GM21526 (cell line): ENCODE measurements at regions not wholly inside any gene's neighbourhood (a gene's known extent, or its start where the extent isn't known, plus 50 kb on each side); places are given as distances from the start of the nearest gene placed in this dataset.
"Not testable (repeated sequence)": the region's sequence is repeated elsewhere in the genome, so short reads cannot be mapped to it uniquely, and the experiment has no call there.

Source experiments
- ATAC-seq: cut with Tn5 transposase; IDR thresholded peaks from one replicate; pipeline ENCODE4 v1.9.1; 2021; ENCODE audit warnings: moderate library complexity; ENCODE audit not compliant: unreplicated experiment, low FRiP score

DNA sequence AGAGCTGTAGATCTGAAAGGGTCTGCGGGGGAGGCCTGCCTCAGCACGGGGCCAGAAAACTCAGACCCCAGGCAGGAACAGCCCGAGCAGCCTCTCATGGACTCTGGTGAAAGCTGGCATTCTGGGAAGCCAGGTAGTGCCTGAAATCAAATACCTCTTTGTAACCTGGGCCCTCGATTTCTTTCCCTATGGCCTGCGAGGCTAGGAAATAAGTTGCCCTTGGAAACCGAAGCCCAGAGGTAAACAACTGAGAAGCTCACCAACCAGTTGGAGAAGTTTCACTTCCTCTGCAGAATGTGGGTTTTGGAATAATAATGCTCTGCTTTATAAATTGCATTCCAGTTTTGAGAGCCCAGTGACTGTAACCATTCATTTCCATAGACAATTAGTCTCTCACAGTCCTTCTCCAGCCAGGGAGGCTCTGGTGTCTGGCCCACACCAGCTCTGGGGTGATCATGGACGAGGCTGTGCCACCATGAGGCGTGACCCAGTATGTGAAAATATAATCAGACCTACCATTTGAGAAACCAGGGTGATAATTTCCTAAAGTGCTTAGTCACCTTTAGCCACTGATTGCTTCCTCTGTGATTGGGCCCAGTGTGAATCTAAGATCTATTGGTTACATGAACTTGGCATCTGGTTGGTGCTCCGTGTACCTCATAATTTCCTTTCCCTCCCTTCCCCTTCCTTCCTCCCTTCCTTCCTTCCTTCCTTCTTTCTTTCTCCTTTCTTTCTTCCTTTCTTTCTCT, 133.1 kb upstream of the PELI1 start:
- ATAC-seq = no peak

DNA sequence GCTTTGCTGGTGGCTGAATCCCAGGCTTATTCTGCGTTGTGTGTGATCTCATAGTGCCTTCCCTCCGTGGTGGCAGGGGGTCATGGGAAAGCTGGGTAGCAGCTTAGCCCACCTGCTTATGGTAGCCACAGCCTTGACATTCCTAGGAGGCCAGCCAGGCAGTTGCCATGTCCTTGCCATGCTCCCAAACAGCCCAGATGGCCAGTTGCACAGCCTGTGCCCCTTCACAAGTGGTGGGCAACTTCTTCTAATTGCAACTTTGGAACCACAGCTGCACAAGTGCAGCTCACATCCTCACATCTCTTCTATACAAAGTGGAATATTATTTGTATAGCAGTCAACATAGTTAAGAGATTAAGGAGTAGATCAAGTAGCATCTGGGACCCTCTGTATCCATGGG, 136.6 kb upstream of the PELI1 start:
- ATAC-seq = not testable (repeated sequence)

DNA sequence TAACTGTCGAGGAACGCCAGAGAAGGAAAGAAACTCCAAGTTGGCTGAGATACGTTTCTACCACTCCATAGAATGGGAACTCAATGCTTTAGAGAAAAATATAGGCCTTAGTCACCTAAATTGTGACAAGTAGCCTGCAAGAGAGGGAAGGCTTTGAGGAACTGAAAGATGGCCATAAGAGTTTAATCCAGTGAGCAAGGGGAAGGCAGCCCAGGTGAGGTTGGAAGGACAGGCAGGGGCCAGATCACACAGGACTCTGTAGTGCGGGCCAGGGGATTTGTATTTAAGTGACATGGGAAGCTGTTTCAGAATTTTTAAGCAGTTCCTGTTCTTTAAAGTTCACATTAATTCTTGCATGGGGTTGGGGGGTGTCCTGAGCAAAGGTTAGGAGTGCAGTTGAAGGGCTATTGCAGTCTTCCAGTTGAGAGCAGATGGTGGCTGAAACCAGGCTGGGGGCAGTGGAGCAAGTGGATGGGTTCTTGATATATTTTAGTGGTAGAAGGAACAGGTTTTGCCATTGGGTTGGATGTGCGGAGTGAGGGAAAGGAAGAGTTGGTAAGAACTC, 138.9 kb upstream of the PELI1 start:
- ATAC-seq = peak; percentile 21

DNA sequence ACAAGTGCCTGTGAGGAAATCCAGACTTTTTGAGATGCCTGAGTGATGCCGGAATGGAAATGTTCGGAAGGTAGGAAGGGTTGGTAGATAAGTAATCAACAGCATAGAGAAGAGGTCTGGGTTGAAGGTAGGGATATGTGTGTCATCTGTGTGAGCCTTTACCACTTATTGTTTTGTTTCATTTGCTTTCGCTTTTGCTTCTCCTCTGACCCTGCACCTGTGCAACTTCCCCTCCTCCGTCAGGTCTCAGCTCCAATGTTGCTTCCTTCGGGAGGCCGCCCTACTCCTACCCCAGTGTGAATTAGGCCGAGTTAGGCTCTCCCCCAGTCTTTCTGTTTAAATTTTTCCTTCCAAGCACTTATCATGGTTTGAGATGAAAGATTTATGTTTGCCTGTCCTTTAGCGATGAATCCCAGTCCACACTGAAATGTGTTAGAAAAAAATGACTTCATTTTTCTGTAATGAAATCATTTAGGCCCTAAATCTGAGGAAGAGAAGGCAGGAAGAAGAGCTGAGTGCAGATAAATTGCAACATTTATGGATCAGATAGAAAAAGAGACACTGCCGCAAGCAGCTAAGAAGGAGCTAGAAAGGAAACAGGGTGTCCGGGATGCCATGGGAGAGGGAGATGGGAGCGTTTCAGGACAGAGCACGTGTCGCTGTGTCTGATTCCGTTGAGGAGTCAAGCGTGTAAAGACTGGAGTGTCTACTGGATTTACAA, 139.6 kb upstream of the PELI1 start:
- peak; percentile 88 for ATAC-seq

DNA sequence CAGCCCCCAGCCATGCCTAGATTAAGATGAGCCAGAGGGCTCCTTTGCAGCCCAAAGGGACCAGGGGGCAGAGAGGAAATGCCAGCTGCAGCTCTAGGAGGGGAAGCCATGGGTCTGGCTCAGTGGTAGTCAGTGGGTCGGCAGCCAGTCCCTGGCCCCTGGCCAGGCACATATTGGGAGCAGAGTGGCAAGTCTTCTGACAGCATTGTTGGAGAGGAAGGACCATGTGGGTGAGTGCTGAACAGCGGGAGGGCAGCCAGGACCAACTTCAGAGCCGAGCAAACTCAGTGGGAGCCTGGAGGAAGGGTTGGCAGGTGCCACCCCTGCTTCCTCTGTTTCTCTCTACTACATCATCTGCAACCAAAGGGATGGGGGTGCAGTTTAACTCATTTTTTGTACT, 140.5 kb upstream of the PELI1 start:
- no peak for ATAC-seq

DNA sequence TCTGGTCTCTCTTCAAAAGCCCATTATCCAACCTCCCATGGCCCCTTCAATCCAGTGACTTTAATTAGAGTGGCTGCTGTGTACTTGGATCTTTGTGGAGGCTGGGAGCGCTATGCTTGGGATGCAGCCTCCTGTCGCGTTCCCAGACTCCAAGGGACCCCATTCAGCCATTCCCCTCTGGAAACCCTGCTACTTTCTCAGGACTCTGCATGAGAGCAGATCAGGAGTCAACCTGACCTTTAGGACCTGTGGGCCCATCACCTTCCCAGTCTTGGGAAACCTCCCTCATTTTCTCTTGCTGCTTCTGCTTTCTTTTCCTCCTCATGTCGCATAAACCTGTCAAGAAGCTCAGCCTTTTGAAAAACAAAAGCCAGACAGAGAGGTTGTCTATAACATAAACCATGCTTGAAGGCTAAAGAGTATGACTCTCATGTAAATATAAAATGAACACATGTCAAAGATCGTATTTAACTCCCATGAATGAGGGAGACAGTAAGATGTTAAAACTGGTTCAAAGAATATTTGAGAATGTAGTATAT, 143.1 kb upstream of the PELI1 start:
- ATAC-seq = no peak

DNA sequence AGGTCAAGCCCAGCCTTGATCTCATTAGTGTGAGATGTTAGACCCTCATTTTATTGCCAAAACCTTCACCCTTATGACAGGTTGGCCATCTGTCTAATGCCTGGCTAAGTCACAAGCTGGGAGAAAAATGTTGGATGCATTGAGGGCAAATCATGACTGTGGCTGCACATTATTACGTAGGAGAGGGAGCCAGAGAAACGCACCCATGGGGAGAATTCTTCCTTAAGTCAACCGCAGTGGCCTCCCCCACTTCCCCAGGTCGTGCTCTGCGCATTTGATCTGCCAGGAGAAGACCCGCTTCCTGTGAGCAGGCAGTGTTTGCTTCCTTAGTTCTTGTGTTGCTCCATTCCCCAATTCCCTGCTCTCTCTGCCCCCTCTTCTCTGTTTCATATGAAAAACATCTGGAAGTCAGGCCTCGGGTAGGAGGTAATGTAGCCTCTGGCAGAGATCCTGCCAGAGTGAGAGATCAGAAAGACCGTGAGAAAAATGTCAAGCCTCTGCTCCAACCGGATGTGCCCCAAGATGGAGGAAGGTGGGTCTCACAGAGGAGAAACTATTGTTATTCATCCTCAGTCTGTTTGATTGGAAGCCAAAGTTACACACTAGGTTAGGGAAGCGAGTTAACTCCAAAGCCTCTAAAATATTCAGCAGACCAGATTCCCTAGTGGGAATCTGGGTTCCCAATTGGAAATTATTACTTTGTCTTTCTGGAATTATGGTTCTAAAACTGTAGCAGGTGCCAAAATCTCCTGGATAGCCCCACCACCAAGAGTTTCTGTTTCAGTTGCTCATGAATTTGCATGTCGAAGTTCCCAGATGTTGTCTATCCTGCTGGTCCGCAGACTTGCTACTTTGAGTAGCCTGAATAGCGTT, 144.3 kb upstream of the PELI1 start:
- no peak for ATAC-seq

DNA sequence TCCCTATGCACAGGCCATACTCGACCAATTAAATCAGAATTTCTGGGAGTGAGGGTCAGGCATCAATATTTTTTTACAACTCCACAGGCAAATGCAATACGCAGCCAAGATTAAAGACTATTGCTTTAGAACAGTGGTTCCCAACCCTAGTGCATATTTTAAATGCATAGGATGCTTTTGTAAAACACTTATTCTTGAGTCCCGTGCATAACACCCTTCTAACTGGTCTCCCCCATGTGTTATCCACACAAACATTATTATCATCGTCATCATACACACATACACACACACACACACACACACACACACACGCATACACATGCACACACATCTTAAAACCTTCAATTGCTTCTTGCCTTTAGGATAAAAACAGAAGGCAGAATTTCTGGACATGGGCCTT, 145.0 kb upstream of the PELI1 start:
- ATAC-seq = no peak

DNA sequence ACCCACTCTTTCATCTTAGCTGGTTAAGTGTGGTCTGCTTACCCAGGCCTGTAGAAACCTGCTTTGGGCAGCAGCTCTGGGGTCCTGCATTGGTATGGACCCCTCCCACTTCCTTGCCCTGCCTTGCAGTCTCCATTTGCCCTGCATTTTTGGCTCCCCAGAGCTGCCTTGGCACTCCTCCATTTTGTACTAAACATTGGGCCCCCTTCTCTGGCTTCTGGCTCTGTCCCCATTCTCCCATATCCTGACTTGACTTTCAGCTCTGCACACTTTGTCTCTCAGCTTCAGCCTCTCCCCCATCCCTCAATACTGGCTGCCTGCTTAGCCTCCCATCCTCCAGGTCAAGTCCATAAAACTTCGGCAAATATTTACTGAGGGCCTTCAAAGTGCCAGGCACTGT, 145.5 kb upstream of the PELI1 start:
- no peak for ATAC-seq

DNA sequence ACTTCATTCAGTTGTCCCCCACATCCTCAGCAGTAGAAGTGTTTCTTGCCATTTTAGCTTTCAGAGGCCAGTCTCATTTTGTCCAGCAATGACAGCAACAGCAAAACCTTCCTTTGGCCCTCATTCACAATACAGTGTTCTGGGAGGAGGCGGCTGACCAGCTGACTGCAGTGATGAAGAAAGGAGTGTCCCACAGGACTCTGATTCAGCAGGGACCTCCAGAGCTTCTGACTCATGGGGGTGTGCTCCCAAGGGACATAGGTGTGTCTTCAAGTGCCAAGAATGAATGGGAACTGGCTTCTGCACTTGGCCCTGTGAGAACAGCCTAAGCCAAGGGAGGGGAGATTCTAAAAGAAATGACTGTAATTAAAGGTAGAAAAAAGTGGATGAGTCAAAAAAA, 147.0 kb upstream of the PELI1 start:
- ATAC-seq = no peak

DNA sequence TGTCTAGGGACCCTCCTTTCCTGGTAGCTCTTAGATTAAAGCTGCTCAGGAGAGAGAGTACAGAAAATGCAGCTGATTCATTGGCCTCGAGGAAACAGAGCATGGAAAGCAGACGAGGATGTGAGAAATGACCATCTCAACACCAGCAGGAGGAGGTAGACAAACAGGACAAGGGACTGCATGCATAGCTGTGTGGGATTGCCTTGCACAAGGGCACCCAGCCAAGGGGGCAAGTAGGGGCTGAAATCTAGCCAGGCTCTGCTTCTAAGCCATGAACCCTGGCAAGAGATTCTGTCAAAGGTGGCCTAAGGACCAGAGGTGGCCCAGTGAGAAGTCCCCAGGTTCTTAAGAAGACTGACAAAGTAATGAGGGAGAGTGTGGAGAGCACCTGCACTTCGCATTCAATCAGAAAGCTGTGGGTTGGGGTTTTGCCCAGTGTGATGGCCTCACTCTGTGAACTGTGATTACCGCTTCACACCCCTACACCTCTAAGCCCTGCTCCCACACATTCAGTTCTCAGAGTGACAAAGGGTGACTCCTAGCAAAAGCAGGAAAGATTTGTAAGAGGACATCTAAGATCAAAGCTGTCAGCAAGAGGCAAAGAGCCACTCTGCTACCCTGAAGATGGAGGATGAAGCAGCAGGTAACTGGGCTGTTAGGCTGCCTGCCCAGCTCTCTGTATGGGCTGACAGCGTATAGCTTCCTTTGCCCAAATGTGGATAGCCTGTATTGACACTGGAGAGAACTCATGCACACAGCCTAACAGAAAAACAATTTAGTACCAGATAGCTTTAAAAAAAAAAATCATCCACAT, 151.3 kb upstream of the PELI1 start:
- no peak for ATAC-seq

DNA sequence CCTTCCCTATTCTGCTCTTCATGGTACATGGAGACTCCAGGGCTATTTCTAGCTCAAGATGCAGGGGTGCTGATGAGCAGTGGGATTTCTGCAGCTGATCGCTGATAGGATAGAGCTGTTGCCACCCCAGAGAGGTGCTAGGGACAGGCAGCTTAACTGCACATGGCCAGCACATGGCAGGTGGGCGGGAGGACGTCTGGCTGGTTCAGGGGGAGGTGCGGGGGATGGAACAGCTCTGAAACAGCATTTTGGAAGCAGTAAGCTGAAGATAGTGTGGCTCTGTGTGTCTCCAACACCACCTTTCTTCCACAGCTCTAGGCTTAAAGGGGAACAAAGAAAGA, 151.9 kb upstream of the PELI1 start:
- no peak for ATAC-seq

DNA sequence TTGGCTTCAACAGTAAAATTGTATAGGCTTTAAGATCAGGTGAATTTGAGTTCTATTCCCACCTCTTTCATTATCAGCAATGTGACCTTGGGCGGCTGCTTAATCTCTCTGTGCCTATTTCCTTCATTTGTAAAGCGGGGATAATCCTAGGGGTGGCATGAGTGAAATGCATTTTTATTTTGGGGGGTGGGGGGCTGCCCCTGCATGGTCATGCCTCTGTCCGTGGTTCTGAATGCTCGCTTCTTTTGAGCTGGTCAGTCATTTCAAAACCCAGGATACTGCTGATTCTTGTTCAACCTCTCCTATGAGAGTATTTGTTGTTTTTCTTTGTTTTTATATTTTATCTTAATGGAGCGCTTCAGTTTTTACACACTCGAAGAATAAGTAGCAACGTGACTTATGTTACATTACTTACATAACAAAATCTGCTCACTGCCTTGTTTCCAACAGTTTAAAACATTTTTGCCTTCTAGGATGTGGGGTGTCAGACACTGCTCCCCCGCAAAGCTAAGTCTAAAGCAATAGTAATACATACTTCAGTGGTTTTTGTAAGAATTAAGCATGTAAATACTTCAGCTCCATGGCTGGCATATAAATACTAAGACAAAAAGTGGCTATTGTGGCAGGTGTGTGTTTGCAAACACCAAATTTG, 152.6 kb upstream of the PELI1 start:
- ATAC-seq = no peak

DNA sequence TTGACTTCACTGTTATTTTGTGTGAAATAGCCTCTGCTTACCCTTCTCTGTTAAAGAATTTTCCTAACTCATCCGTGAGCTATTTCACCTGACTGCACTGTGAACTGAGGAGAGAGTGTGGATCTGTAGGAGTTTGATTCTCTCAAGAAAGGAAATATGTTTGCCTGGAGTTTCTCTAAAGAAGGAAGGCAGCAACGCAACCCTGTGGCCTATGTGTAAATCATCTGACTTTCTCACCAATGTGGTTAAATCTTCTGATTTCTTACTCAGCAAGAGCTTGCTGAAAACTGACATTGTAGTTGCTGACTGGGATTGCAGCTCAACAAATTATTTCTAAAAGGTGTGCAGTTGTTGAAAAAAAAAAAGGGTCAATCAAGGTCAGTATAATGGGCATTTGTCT, 153.9 kb upstream of the PELI1 start:
- no peak for ATAC-seq

DNA sequence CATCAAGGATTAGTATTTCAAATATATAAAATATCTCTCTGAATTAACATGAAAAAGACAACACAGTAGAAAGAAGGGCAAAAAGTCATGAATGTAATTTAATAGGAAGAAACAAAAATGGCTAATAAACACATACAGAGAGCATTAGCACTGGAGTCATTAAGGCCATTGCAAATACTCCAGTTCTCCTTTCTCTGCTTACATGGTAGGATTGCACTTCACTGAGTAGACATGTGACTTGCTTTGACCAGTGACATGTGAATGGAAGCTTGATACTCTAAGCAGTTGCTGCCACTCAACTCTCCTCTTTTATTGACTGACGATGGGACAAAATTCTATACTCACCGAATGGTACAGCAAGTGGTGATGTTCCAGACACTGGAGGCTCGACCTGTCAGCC, 153.9 kb upstream of the LGALSL start:
- ATAC-seq = no peak

DNA sequence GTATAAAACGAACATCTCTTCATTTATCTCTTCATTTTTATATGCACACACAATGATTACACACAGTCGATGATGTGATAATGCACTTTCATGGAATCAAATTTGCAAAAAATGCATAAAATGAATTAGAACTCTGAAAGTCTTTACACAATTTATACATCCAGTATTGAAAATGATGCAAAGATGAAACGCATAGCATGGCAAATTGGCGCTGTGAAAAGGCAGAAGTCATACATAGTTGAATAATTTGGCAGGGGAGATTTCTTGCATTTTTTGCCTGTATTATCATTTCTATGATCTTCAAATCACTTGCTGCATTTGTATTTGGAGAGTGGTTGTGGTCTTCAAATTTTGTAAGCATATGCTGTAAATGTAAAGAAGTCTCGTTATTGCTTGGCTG, 150.7 kb upstream of the LGALSL start:
- ATAC-seq = no peak

DNA sequence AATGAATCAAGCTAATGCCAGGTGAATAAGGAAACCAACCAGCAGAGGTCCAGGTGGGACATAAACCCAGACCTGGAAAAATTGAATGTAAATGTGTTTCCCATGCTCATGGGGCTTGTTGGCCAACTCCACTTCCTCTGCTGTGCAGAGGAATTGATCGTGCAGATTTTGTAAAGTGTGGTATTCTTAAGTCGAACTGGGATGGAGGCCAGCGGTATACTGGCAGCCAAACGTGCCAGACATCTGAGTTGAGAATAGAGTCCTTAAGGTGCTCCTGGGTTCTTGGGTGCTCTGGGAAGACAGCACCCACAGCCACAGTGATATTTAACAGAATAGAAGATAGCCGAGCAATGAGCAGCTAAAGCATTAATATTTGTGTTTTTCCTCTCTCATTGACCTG, 146.5 kb upstream of the LGALSL start:
- ATAC-seq = no peak

DNA sequence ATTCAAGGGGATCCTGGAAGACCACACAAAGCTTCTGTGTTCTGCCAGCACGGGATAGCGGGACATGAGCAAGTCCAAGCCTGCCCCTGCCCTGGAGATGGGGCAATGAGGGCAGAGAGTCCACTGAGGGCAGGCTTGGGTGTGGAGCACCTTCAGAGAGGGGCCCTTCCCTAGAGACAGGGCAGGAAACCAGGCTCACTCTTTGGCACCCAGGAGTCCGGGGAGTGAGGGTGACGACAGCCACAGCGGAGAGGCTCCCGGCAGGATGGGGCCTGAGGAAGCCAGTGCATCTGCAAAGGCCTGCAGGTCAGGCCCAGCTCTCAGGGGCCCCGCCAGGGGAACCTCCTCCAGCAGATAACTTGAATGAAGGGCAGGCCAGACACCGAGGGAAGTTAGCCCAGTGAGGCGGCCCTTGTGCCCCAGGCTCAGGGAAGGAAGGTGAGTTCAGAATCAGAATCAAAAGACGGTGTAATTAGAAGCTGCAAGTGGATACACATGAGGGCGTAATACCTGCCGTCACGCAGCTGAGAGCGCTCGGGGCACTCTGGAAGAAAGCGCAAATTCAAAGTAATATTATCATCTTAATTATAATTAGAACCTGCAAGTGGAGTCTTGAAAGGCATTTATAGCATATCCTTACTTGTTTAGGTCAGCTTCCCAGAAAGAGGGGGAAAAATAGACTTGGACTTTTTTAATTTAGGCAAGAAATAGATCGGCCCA, 142.6 kb upstream of the LGALSL start:
- no peak for ATAC-seq
